GM21619 (cell line): ENCODE measurements at regions not wholly inside any gene's neighbourhood (a gene's known extent, or its start where the extent isn't known, plus 50 kb on each side); places are given as distances from the start of the nearest gene placed in this dataset.
A peak's percentile ranks its signal among the peaks of the same experiment; 100 is the strongest.
"Not testable (repeated sequence)": the region's sequence is repeated elsewhere in the genome, so short reads cannot be mapped to it uniquely, and the experiment has no call there.

Experiments
- ATAC-seq: cut with Tn5 transposase; IDR thresholded peaks from one replicate; pipeline ENCODE4 v1.9.1; 2021; ENCODE audit not compliant: unreplicated experiment

DNA sequence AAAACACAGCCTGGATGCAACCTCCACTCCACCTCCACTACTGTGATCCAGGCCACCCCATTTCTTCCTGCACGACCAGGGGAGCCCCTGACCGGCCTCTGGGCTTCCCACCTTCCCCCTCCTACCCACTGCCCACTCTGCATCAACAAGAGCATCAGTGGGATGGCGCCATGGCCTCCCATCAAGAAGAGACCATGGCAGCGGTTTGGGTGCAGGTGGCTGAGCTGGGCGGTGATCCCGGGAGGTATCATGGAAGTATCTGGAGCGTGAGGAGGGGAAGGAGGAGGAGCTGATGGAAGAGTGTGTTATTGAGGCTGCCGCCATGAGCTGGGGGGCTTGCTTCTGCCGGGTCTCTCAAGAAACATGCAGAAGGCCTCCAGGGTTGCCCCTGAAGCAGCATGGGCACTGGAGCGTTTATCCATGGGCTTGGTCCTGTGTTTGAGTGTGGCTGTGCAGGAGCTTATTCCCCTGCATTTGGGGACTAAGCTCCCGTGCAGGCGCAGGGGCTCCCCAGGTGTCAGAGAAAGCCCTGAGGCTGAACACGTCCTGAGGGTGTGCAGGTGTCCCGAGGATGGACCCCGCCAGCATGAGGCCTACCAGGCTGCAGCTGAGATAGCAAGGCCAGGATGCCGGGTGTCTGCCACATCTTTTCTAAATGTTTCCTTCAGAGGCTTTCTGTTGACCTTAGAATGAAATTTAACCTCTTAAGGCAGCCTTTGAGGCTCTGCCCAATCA is 99.2 kb upstream of the PCBD1 start:
- ATAC-seq: no peak

- not testable (repeated sequence) for ATAC-seq
Observed at GRCh38 chr10:70990156-70990555, 101.8 kb upstream of the PCBD1 start.

GRCh38 chr10:70990681-70991080 is 102.3 kb upstream of the PCBD1 start:
- ATAC-seq: no peak

GRCh38 chr10:70991140-70992124 is 103.1 kb upstream of the PCBD1 start:
- ATAC-seq: peak; percentile 47

GRCh38 chr10:70992436-70992835 is 104.1 kb upstream of the PCBD1 start:
- ATAC-seq: no peak

- ATAC-seq: no peak
Observed at GRCh38 chr10:70993051-70993450, 104.7 kb upstream of the PCBD1 start.

GRCh38 chr10:70996549-70996948 is 108.2 kb upstream of the PCBD1 start:
- ATAC-seq: no peak

DNA sequence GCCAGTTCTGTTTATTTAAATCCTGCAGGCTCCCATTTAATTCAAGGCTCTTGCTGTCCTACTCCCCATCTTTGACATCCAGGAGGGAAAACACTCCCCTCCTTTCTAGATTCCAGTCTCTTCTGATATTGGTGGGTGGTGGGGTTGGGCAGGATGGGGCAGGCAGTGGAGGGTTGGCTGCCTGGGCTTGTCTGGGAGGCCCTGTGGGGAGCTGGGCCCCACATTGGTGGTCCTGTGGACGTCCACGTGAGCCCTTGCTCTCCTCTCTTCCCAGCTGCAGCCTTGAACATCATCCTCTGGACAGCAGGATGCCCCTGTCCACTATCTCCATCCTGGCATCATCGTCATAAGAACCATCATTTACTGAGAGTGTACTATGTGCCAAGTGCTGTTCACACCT is 108.9 kb upstream of the PCBD1 start:
- ATAC-seq: no peak

DNA sequence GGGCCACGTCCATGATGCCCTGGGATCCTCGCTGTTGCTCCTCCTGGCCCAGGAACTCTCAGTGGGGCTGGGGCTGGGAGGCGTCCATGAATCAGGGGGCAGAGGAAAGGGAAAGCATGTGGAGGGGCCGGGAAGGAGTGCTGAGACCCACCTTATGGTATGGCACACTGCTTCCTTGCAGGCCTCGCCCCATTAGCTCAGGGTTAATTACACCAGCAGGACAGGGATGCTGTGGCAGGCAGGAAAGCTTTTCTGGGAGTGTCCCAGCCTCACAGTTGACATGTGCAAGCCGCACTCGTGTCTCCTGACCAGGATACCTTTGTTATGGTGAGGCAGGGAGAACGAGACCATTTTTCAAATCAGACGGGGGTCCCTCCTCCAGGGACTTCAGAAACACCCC is 109.7 kb upstream of the PCBD1 start:
- ATAC-seq: no peak

- ATAC-seq: no peak
Observed at GRCh38 chr10:71001470-71001869, 113.1 kb upstream of the PCBD1 start.

GRCh38 chr10:71004176-71005075 is 116.1 kb upstream of the PCBD1 start:
- no peak for ATAC-seq

DNA sequence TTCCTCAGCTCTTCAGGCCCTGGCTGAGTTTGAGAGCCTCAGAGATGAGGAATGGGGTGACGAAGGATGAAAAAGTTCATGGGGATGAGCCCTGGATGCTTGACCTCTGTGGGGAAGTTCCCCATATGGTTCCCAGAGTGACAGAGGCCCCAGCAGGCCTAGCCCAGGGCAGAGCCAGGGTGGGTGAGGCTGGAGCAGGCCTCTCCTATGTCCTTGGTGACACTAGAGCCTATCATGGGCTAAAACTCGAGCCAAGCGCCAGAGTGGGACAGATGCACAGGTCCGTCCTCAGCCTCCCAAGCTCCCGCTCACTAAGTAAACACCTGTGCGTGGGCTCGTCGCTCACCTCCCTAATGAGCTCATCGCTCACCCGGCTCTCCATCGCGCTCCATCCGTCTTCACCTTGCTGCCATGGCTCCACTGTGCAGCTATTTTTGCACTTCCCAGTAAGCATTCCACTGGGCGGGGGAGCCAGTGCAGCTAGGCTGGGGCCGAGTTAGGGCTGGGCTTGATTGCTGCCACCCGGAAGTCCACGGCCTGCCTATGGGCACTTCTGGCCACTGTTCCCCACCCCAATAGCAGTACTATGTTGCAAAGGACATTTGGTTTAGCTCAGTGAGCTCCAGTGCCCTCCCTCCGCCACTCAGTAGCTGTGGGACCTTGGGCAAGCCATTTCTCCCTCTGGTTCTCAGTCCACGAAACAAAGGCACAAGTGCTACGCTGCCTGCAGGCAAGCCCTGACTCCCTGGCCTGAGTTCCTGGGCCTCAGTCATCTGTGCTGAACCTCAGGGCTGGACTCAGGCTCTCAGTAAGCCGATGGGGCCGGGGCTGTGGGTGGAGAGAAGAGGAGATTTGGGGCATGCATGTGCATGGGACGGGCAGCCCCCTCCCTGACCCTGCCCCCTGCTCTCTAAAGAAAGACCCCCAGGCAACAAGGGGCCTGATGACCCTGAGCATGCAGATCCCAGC is 117.3 kb upstream of the PCBD1 start:
- ATAC-seq: no peak

- no peak for ATAC-seq
Observed at GRCh38 chr10:71006506-71006905, 118.1 kb upstream of the PCBD1 start.

DNA sequence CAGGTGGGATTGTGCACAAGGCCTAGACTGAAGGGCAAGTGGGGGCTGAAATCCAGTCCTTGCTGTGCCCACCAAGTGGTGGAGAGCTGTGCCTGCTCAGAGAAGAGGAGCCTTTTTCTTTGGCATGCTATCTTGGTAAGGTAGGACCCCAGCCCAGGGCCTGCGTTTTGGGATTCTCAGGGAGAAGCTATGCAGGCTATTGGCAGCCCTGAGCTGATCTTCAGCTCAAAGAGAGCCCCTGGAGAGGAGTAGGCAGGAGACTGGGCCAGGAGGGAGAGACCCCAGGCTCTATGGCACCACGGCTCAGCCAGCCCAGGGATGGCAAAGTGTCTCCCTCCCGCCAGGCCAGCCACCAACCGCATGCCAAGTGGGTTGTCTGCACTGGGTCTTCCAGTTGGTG is 119.2 kb upstream of the PCBD1 start:
- ATAC-seq: no peak

GRCh38 chr10:71008150-71008549 is 119.8 kb upstream of the PCBD1 start:
- no peak for ATAC-seq

DNA sequence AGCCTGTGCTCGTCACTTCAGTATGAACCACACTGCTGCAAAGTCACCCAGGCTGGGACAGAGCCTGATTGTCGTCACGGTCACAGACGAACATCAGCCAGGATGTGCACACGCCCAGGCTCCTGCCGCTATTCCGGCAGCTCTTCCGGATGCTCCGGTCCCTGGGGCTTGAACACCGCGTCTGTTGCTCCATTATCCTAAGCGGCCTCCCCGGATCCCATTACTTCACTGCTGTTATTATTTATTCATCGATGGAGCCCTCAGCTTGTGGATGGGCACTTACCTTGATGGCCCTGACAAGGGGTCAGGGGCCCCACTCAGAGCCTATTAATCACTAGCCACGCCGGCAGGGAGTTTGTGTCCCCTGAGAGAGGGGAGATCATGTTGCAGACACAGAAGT is 120.8 kb upstream of the PCBD1 start:
- no peak for ATAC-seq

GRCh38 chr10:71010730-71011129 is 122.4 kb upstream of the PCBD1 start:
- no peak for ATAC-seq

- no peak for ATAC-seq
Observed at GRCh38 chr10:71011141-71011540, 122.8 kb upstream of the PCBD1 start.

DNA sequence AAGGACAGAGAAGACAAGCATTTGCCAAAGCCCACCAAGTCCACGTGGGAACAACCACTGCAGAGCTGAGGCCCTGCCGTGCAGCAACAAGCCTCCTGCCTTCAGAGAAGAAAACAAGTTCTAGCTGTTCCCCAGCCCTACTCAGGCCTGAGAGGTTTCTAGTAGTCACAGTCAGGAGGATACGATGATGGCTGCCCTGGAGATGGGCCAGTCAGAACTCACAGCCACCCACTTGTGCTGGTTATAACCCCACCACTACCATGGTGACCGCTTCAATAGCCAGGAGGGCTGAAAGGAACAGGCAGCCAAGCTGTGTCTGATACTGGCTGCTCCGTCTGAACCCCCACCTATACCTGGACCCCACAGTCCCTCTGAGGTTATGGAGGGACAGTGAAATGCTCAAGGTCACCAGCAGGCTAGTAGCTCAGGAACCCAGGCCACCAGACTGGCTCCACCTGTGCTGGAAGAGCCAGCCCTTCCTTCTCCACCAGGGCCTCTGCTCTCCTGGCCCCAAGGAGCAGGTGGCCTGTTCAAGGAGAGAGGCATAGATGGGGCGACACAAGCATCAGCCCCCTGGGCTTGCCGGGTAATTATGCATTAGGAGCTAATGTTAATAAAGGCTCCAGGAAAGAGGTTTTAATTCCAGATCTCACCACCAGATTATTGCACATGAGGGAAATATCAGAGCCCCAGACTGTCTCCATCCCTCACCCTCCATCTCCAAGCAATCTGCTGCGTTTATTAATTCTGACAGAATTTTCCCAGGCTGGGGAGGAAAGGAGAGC is 125.8 kb upstream of the PCBD1 start:
- ATAC-seq: no peak
